ENCODE measurements at regions not wholly inside any gene's neighbourhood (a gene's known extent, or its start where the extent isn't known, plus 50 kb on each side); places are given as distances from the start of the nearest gene placed in this dataset.

- Histone ChIP-seq H3K9me3 (ENCODE audit: low read depth, low read length) (no peaks in the 10 kb centered on the region), H3K79me2 (ENCODE audit: insufficient read depth, low read length) (no peaks in the 10 kb centered on the region), H3K36me3 (ENCODE audit: insufficient read depth, low read length) (no peaks in the 10 kb centered on the region), H3K4me2 (ENCODE audit: insufficient read depth, low read length) (no peak overlapping the region), H3K27ac (ENCODE audit: low read depth, low read length) (no peak overlapping the region), H3K4me1 (ENCODE audit: insufficient read depth, low read length) (no peaks in the 10 kb centered on the region), H4K20me1 (ENCODE audit: insufficient read depth, low read length) (no peaks in the 10 kb centered on the region), H3K4me3 (ENCODE audit: insufficient read depth, low read length) (no peak overlapping the region), H2AFZ (ENCODE audit: low read length) (no peak overlapping the region), H3K27me3 (ENCODE audit: insufficient read depth, low read length) (no peaks in the 10 kb centered on the region)
- TF ChIP-seq CTCF (IDR thresholded peaks at IDR 0.05; ENCODE audit: extremely low read depth, low read depth, low read length), result no peak
- DNase-seq (ENCODE audit: insufficient read length, low spot score, missing footprints), result no peak
These were observed 1852.2 kb upstream of the IGFBP7 start for GRCh38 chr4:58962424-58962823.

GRCh38 chr4:58981828-58982227 lies 1871.6 kb upstream of the IGFBP7 start:
- Histone ChIP-seq H3K4me3 (ENCODE audit: insufficient read depth, low read length) (no peak overlapping the region), H3K27me3 (ENCODE audit: insufficient read depth, low read length) (no peaks in the 10 kb centered on the region), H2AFZ (ENCODE audit: low read length) (no peak overlapping the region), H3K36me3 (ENCODE audit: insufficient read depth, low read length) (no peaks in the 10 kb centered on the region), H3K27ac (ENCODE audit: low read depth, low read length) (no peak overlapping the region), H4K20me1 (ENCODE audit: insufficient read depth, low read length) (no peaks in the 10 kb centered on the region), H3K79me2 (ENCODE audit: insufficient read depth, low read length) (no peaks in the 10 kb centered on the region), H3K4me2 (ENCODE audit: insufficient read depth, low read length) (no peak overlapping the region), H3K9me3 (ENCODE audit: low read depth, low read length) (no peaks in the 10 kb centered on the region), H3K4me1 (ENCODE audit: insufficient read depth, low read length) (no peaks in the 10 kb centered on the region)
- DNase-seq (ENCODE audit: insufficient read length, low spot score, missing footprints), result no peak
- TF ChIP-seq CTCF (IDR thresholded peaks at IDR 0.05; ENCODE audit: extremely low read depth, low read depth, low read length), result no peak

- H3K4me3 ChIP-seq (ENCODE audit: insufficient read depth, low read length), result no peak overlapping the region
- H3K4me1 ChIP-seq (ENCODE audit: insufficient read depth, low read length), result no peaks in the 10 kb centered on the region
- H4K20me1 ChIP-seq (ENCODE audit: insufficient read depth, low read length), result no peaks in the 10 kb centered on the region
- no peaks in the 10 kb centered on the region for H3K27me3 ChIP-seq (ENCODE audit: insufficient read depth, low read length)
- H3K27ac ChIP-seq (ENCODE audit: low read depth, low read length), result no peak overlapping the region
- H3K79me2 ChIP-seq (ENCODE audit: insufficient read depth, low read length), result no peaks in the 10 kb centered on the region
- no peak overlapping the region for H2AFZ ChIP-seq (ENCODE audit: low read length)
- TF ChIP-seq CTCF (IDR thresholded peaks at IDR 0.05; ENCODE audit: extremely low read depth, low read depth, low read length), result no peak
- H3K4me2 ChIP-seq (ENCODE audit: insufficient read depth, low read length), result no peak overlapping the region
- DNase-seq (ENCODE audit: insufficient read length, low spot score, missing footprints), result no peak
- no peaks in the 10 kb centered on the region for H3K36me3 ChIP-seq (ENCODE audit: insufficient read depth, low read length)
- H3K9me3 ChIP-seq (ENCODE audit: low read depth, low read length), result peaks cover 4% of the 10 kb centered on the region
These were observed 1873.7 kb upstream of the IGFBP7 start for GRCh38 chr4:58983887-58984286.

GRCh38 chr4:59002148-59002547 lies 1892.0 kb upstream of the IGFBP7 start:
- no peak overlapping the region for H2AFZ ChIP-seq (ENCODE audit: low read length)
- no peaks in the 10 kb centered on the region for H3K79me2 ChIP-seq (ENCODE audit: insufficient read depth, low read length)
- no peak overlapping the region for H3K4me2 ChIP-seq (ENCODE audit: insufficient read depth, low read length)
- H3K4me3 ChIP-seq (ENCODE audit: insufficient read depth, low read length), result no peak overlapping the region
- no peak for DNase-seq (ENCODE audit: insufficient read length, low spot score, missing footprints)
- H3K9me3 ChIP-seq (ENCODE audit: low read depth, low read length), result peaks cover 4% of the 10 kb centered on the region
- H3K4me1 ChIP-seq (ENCODE audit: insufficient read depth, low read length), result no peaks in the 10 kb centered on the region
- no peak for TF ChIP-seq CTCF (IDR thresholded peaks at IDR 0.05; ENCODE audit: extremely low read depth, low read depth, low read length)
- no peaks in the 10 kb centered on the region for H3K36me3 ChIP-seq (ENCODE audit: insufficient read depth, low read length)
- no peaks in the 10 kb centered on the region for H4K20me1 ChIP-seq (ENCODE audit: insufficient read depth, low read length)
- H3K27ac ChIP-seq (ENCODE audit: low read depth, low read length), result no peak overlapping the region
- H3K27me3 ChIP-seq (ENCODE audit: insufficient read depth, low read length), result no peaks in the 10 kb centered on the region

Data from osteoblast (primary cell).